HepG2 (cell line): ENCODE measurements at regions not wholly inside any gene's neighbourhood (a gene's known extent, or its start where the extent isn't known, plus 50 kb on each side); places are given as distances from the start of the nearest gene placed in this dataset.

Experiments
- ATAC-seq: fragments of 200-7000 bp; cut with Tn5 transposase; 3 replicates; pipeline ENCODE4 v1.9.1; 2020; ENCODE audit warnings: mild to moderate bottlenecking, moderate library complexity
- BruUV-seq: library from RNA; stranded (reverse); fragments of 400-500 nt; replicated peaks from 2 replicates; lab custom pipeline; 2021; lab: Mats Ljungman, UMichigan
- CTCF ChIA-PET: fragments of 300-600 bp; formaldehyde crosslinking; extraction: SDS; loops from one replicate; lab custom pipeline; 2021; ENCODE audit warnings: low total read pairs, inconsistent platforms, low intra/inter-chr PET ratio; lab: Yijun Ruan, JAX
- POLR2A ChIA-PET: fragments of 350-600 bp; sonication (Branson Sonifier 250); formaldehyde crosslinking; loops from one replicate; lab custom pipeline; 2020; ENCODE audit warnings: antibody characterized with exemption, inconsistent platforms; lab: Yijun Ruan, JAX
- DNase-seq: peaks from one replicate; pipeline ENCODE4 v3.0.0-alpha.2; 2015; ENCODE audit warnings: low spot score
- FAIRE-seq: peaks from 3 replicates; lab custom pipeline; 2011; peaks lifted over from hg19 to GRCh38; lab: Jason Lieb, UNC
- H2AFZ ChIP-seq: one replicate; pipeline ENCODE4 v1.6.1; 2011; ENCODE audit warnings: low read length, inconsistent platforms
- H3K27ac ChIP-seq: fragments of 300-600 bp; 3 replicates; pipeline ENCODE4 v1.8.0; 2011; ENCODE audit warnings: mixed run types, mild to moderate bottlenecking, mixed read lengths, low read length, inconsistent platforms; ENCODE audit not compliant: insufficient read depth; ENCODE audit errors: extremely low read length
- H3K27me3 ChIP-seq, 2 experiments: fragments of 200-600 bp in 1 of 2; 2 replicates in 1 of 2; 3 replicates in 1 of 2; pipeline versions ENCODE4 v1.6.0 to v1.8.0; 2011; ENCODE audit warnings: low read length in 2 of 2, mild to moderate bottlenecking in 2 of 2, moderate library complexity in 2 of 2, inconsistent platforms in 1 of 2; ENCODE audit not compliant: insufficient read depth in 2 of 2, control insufficient read depth in 1 of 2
- H3K36me3 ChIP-seq, 2 experiments: fragments of 200-600 bp in 1 of 2; replicated peaks in 1 of 2; 2 replicates in 1 of 2; 3 replicates in 1 of 2; pipeline versions ENCODE4 v1.5.1 to v1.8.0; 2011; ENCODE audit warnings: low read length in 2 of 2, inconsistent platforms in 1 of 2; ENCODE audit not compliant: insufficient read depth in 2 of 2, control insufficient read depth in 1 of 2
- H3K4me1 ChIP-seq: 2 replicates; pipeline ENCODE4 v1.5.1; 2012; ENCODE audit warnings: low read length, inconsistent platforms; ENCODE audit not compliant: insufficient read depth
- H3K4me2 ChIP-seq: 2 replicates; pipeline ENCODE4 v1.6.0; 2011; ENCODE audit warnings: low read depth, low read length, inconsistent platforms
- H3K4me3 ChIP-seq, 3 experiments: fragments of 200-600 bp in 1 of 3; sonication (generic), shearing (Covaris generic) in 1 of 3; replicated peaks in 1 of 3; 2 replicates each; pipeline ENCODE4 v1.5.1; 2011 to 2016; ENCODE audit warnings: low read length in 3 of 3, inconsistent platforms in 2 of 3, low read depth in 2 of 3, mild to moderate bottlenecking in 2 of 3, control low read depth in 1 of 3, mixed read lengths in 1 of 3; ENCODE audit not compliant: insufficient read depth in 1 of 3
- H3K79me2 ChIP-seq: one replicate; pipeline ENCODE4 v1.6.1; 2011; ENCODE audit warnings: low read length, inconsistent platforms; ENCODE audit not compliant: insufficient read depth
- H3K9ac ChIP-seq: 2 replicates; pipeline ENCODE4 v1.6.0; 2011; ENCODE audit warnings: mild to moderate bottlenecking, low read depth, low read length, inconsistent platforms; ENCODE audit not compliant: insufficient read depth
- H3K9me3 ChIP-seq: 2 replicates; pipeline ENCODE4 v1.5.1; 2012; ENCODE audit warnings: mild to moderate bottlenecking, low read length
- H4K20me1 ChIP-seq: 2 replicates; pipeline ENCODE4 v1.6.0; 2011; ENCODE audit warnings: inconsistent platforms, mild to moderate bottlenecking, low read length, moderate library complexity; ENCODE audit not compliant: insufficient read depth
- CBX1 ChIP-seq: IDR thresholded peaks from one replicate; pipeline ENCODE4 v1.6.1; 2016; ENCODE audit warnings: antibody characterized with exemption, low read depth
- CEBPB ChIP-seq: IDR thresholded peaks from 2 replicates; pipeline ENCODE4 v1.6.1; 2011; ENCODE audit warnings: low read depth, low read length, improper control_type of control experiment, borderline replicate concordance
- KDM2A ChIP-seq: sonication (generic); formaldehyde crosslinking; IDR thresholded peaks from 2 replicates; pipeline ENCODE4 v1.4.0; 2020; ENCODE audit warnings: low read depth, missing genetic modification reagents, borderline replicate concordance
- MATR3 ChIP-seq: sonication (generic); formaldehyde crosslinking; IDR thresholded peaks from 2 replicates; pipeline ENCODE4 v1.4.0; 2020; ENCODE audit warnings: missing genetic modification reagents
- MTA3 ChIP-seq: sonication (generic); formaldehyde crosslinking; IDR thresholded peaks from 2 replicates; pipeline ENCODE4 v1.4.0; 2020; ENCODE audit warnings: missing genetic modification reagents
- MYC ChIP-seq: sonication (generic); formaldehyde crosslinking; IDR thresholded peaks from 2 replicates; pipeline ENCODE4 v1.9.0; 2021; ENCODE audit warnings: missing genetic modification reagents, borderline replicate concordance
- ONECUT2 ChIP-seq: sonication (generic); formaldehyde crosslinking; IDR thresholded peaks from 2 replicates; pipeline ENCODE4 v1.4.0; 2020; ENCODE audit warnings: missing genetic modification reagents
- ZNF563 ChIP-seq: sonication (generic); formaldehyde crosslinking; IDR thresholded peaks from 2 replicates; pipeline ENCODE4 v1.8.0; 2022; ENCODE audit warnings: mild to moderate bottlenecking, moderate library complexity, missing genetic modification reagents
- WGBS: methylation state at CpG from one replicate; pipeline ENCODE4 v1.1.6; 2017; ENCODE audit warnings: low lambda C conversion rate; 5-methylcytosine and 5-hydroxymethylcytosine counted together
- in situ Hi-C: cut with HindIII; loops from 2 replicates; pipeline ENCODE4 v1.10.0; 2017; ENCODE audit warnings: low pct_unique_long_range_greater_than_20kb; ENCODE audit not compliant: extremely low pct_ligation_motif_present
- intact Hi-C: fragments of 100-400 bp; cut with micrococcal nuclease; formaldehyde crosslinking; loops from one replicate; pipeline ENCODE4 v1.10.0; 2022; ENCODE audit not compliant: unreplicated experiment
- TF ChIP-seq, protein P1 (sequence below): sonication (generic); formaldehyde crosslinking; IDR thresholded peaks from 2 replicates; pipeline ENCODE4 v1.4.0; 2020; ENCODE audit warnings: missing genetic modification reagents
- TF ChIP-seq, protein P2 (sequence below): sonication (generic); formaldehyde crosslinking; IDR thresholded peaks from 2 replicates; pipeline ENCODE4 v1.9.0; 2021; ENCODE audit warnings: missing genetic modification reagents, borderline replicate concordance

DNA sequence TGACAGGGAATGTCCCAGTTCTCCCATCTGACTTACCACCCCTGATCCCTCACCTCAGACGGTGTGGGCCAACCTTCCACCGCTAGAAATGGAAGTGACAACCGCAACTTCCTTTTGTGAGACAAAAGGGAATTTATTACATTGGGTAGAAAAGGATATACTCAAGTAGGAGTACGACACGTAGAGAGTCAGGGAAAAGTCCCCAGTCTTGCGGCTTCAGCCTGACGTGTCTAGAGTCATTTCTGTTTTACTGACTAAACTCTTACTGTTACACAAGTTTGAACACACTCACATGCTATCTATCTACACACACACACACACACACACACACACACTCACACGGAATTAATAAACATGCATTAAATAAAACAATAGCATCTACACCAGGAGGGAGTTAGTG is 178.9 kb downstream of the COPRS start (continued):
- TF ChIP-seq, protein P1, sequence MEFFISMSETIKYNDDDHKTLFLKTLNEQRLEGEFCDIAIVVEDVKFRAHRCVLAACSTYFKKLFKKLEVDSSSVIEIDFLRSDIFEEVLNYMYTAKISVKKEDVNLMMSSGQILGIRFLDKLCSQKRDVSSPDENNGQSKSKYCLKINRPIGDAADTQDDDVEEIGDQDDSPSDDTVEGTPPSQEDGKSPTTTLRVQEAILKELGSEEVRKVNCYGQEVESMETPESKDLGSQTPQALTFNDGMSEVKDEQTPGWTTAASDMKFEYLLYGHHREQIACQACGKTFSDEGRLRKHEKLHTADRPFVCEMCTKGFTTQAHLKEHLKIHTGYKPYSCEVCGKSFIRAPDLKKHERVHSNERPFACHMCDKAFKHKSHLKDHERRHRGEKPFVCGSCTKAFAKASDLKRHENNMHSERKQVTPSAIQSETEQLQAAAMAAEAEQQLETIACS (CRISPR knock-in tag), result no peak

DNA sequence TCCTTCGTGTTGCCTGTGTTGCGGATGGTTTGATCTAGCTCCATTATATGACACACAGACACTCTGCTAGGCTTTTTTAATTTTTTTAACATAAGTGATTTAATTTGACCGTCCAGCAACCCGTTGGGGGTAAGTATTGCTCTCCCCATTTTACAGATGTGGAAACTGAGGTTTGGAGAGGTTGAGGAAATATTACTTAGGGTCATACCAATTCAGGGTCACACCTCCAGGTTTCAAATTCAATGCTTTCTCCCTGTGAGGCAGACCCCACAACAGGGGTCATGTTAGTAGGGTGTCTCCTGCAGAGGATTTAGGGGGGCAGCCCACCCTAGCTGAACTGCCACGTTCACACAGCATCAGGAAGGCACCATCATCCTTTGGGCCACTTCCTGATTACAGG is 179.4 kb downstream of the COPRS start:
- no TSS peak for BruUV-seq
- POLR2A ChIA-PET, result no interaction called here
- peaks cover 0 to 4% of the 10 kb centered on the region in 2 experiments; a peak in 3 of 5 replicates for H3K27me3 ChIP-seq
- no peaks in the 10 kb centered on the region for H3K9me3 ChIP-seq
- TF ChIP-seq ZNF563 (CRISPR knock-in tag) (no peak), KDM2A (CRISPR knock-in tag) (no peak), MTA3 (no peak), MYC (no peak), CBX1 (no peak), ONECUT2 (CRISPR knock-in tag) (no peak)
- TF ChIP-seq, all 625 proteins: peak for 0
- intact Hi-C loops (no loop called here), in situ Hi-C loops (no loop called here)
- no peaks in the 10 kb centered on the region for H3K79me2 ChIP-seq
- no peaks in the 10 kb centered on the region; the same call in 1 of the 2 replicates for H3K4me1 ChIP-seq
- H3K27ac ChIP-seq, result no peak overlapping the region
- CTCF ChIA-PET, result no interaction called here
- H3K36me3 ChIP-seq, result no peaks in the 10 kb centered on the region
- no peaks in the 10 kb centered on the region for H4K20me1 ChIP-seq
- H2AFZ ChIP-seq, result no peak overlapping the region
- H3K4me3 ChIP-seq, result no peak overlapping the region
- WGBS, result 34% methylated on average over 5 of the region's 5 CpGs
- no peak for ATAC-seq
- no peak overlapping the region for H3K9ac ChIP-seq
- FAIRE-seq, result no peak
- no peak overlapping the region for H3K4me2 ChIP-seq
- DNase-seq, result no peak

DNA sequence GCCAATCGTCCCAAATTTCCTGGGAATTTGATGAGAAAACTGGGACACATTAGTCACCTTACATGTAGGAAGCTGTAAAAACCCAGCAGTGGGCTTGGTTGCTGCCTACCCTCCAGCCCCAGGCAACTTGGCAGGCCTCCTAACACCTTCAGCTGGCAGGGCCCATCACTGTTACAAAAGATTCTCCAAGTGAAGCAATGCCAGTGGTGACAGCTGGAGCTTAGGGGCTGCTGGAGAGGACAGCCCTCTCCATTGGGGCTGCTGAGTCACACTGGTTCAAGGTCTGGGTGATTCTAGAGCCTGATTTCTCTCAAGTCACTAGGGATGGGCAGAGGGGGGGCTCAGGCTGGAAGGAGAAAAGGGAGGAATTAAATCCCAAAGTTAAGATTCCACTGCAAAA is 180.6 kb downstream of the COPRS start:
- Histone ChIP-seq H4K20me1 (no peaks in the 10 kb centered on the region), H3K4me1 (no peaks in the 10 kb centered on the region; the same call in 1 of the 2 replicates), H3K4me2 (no peak overlapping the region), H3K27me3 (peaks cover 0 to 15% of the 10 kb centered on the region in 2 experiments; a peak in 4 of 5 replicates), H3K27ac (no peak overlapping the region), H3K4me3 (no peak overlapping the region), H3K9ac (no peak overlapping the region), H3K9me3 (no peaks in the 10 kb centered on the region), H3K79me2 (no peaks in the 10 kb centered on the region), H2AFZ (no peak overlapping the region), H3K36me3 (no peaks in the 10 kb centered on the region)
- ATAC-seq (peak; percentile 30; the same call in 1 of the 3 replicates), DNase-seq (no peak), FAIRE-seq (no peak)
- WGBS, result 17% methylated on average over 1 of the region's 1 CpG
- CTCF ChIA-PET, result no interaction called here
- in situ Hi-C loops (no loop called here), intact Hi-C loops (no loop called here)
- TF ChIP-seq MATR3 (CRISPR knock-in tag) (no peak), CEBPB (0 out of 2 replicates have a peak, but pooled peaks have one; percentile 6)
- TF ChIP-seq, protein P2, sequence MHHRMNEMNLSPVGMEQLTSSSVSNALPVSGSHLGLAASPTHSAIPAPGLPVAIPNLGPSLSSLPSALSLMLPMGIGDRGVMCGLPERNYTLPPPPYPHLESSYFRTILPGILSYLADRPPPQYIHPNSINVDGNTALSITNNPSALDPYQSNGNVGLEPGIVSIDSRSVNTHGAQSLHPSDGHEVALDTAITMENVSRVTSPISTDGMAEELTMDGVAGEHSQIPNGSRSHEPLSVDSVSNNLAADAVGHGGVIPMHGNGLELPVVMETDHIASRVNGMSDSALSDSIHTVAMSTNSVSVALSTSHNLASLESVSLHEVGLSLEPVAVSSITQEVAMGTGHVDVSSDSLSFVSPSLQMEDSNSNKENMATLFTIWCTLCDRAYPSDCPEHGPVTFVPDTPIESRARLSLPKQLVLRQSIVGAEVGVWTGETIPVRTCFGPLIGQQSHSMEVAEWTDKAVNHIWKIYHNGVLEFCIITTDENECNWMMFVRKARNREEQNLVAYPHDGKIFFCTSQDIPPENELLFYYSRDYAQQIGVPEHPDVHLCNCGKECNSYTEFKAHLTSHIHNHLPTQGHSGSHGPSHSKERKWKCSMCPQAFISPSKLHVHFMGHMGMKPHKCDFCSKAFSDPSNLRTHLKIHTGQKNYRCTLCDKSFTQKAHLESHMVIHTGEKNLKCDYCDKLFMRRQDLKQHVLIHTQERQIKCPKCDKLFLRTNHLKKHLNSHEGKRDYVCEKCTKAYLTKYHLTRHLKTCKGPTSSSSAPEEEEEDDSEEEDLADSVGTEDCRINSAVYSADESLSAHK (CRISPR knock-in tag), result no peak
- no TSS peak for BruUV-seq
- POLR2A ChIA-PET, result no interaction called here
